ENCODE measurements at regions not wholly inside any gene's neighbourhood (a gene's known extent, or its start where the extent isn't known, plus 50 kb on each side); places are given as distances from the start of the nearest gene placed in this dataset.
"Not testable (repeated sequence)": the region's sequence is repeated elsewhere in the genome, so short reads cannot be mapped to it uniquely, and the experiment has no call there.

DNA sequence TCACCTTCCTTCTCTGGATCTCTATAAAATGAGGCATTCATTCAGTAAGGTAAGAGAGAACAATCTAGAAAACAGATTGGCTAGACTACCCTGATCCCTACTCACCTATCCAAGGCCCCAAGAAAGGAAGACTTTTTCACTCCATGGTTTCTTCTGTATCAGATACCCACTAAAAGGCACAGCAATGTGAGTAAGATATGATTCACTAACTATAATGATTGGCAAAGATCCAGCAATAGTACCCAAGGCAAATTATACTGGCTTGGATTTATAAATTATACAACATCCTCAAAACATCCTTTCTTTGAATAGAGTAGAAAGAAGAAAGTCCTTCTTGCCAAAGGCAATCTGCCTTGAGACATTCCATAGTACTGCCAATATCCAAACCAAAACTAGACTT, 1432.0 kb upstream of the GOT2 start:
- Histone ChIP-seq H3K4me1 (replicated peaks in 1 of 2) (peaks cover 0 to 4% of the 10 kb centered on the region in 2 donors), H3K27ac (no peak overlapping the region), H3K4me3 (no peak overlapping the region)
- no peak for ATAC-seq (replicated peaks in 6 of 8)
- in situ Hi-C loops (cut with MboI; ENCODE audit: low pct_unique_long_range_greater_than_20kb in 2 of 9, low sequenced_read_pairs in 9 of 9, unreplicated experiment in 9 of 9): no loop called here

DNA sequence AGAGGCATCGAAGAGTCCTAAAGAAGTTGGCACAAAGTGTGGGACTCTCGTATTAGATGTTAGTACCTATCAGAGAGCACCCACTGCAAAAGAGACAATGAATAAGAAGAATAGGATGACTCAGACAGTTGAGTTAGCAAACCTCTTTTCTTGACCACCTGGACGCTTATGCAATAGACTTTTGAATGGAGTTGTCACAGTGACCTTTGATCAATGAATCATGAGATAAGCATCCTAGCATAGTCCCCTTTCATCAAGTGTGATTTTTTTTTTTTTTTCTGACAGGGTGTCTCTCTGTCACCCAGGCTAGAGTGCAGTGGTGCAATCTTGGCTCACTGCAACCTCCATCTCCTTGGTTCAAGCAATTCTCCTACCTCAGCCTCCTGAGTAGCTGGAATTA, 1417.9 kb upstream of the GOT2 start:
- no peak for ATAC-seq (replicated peaks in 6 of 8)
- in situ Hi-C loops (cut with MboI; ENCODE audit: low pct_unique_long_range_greater_than_20kb in 2 of 9, low sequenced_read_pairs in 9 of 9, unreplicated experiment in 9 of 9): no loop called here

DNA sequence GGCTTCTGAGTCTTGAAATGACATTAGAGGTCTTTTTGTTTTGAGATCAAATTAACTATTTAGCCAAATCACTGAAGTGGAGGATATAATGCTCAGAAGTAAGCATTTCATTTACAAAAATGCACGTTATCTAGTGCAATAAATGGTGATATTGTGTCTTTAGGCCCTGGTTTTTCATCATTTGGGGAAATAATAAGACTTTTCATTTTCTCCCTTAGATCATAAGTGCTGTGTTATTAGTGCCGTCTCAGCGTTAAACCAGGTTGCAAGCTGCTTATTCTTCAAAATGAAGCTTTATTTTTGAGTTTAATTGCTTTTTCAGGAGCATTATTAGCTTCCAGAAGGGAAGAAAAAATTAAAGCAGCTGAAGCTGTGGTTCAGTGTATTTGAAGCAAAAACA, 1416.8 kb upstream of the GOT2 start:
- Histone ChIP-seq H3K4me1 (replicated peaks in 1 of 2) (no peaks in the 10 kb centered on the region), H3K27ac (no peak overlapping the region), H3K4me3 (no peak overlapping the region)
- in situ Hi-C loops (cut with MboI; ENCODE audit: low pct_unique_long_range_greater_than_20kb in 2 of 9, low sequenced_read_pairs in 9 of 9, unreplicated experiment in 9 of 9): no loop called here
- ATAC-seq (replicated peaks in 6 of 8): no peak
- WGBS, 10 experiments: 25 to 100% (median 84%) methylated on average over 1 to 3 of the region's 3 CpGs; no CpG with 5 or more reads in 1 of the 10 experiments

More for the DNA sequence above, 1417.9 kb upstream of the GOT2 start:
- no peak overlapping the region for H3K4me3 ChIP-seq
- no peak overlapping the region for H3K27ac ChIP-seq
- no peaks in the 10 kb centered on the region for H3K4me1 ChIP-seq (replicated peaks in 1 of 2)
- 7 to 100% (median 83%) methylated on average over 1 to 3 of the region's 3 CpGs; no CpG with 5 or more reads in 1 of the 10 experiments for whole genome bisulfite sequencing, 10 experiments

DNA sequence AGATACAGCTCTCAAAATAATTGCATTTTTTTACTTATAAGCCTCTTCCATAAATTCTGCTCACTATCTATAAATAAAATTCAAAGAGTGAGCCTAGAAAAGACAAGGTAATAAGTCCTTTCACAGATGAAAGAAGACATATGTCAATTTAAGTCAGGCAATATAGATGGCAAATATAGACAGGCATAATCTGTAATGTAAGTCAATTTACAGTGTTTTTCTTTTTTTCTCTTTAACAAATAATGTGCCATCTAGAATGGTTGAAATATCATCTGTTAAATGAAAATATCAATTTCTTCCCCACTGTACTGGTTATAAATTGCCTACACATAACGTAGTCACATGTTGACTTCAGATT, 1409.2 kb upstream of the GOT2 start:
- WGBS, 10 experiments: 0 to 100% (median 65%) methylated on average over 1 of the region's 1 CpG; no CpG with 5 or more reads in 2 of the 10 experiments
- in situ Hi-C loops (cut with MboI; ENCODE audit: low pct_unique_long_range_greater_than_20kb in 2 of 9, low sequenced_read_pairs in 9 of 9, unreplicated experiment in 9 of 9): no loop called here
- no peak overlapping the region for H3K27ac ChIP-seq
- no peak for ATAC-seq (replicated peaks in 6 of 8)
- no peaks in the 10 kb centered on the region for H3K4me1 ChIP-seq (replicated peaks in 1 of 2)
- H3K4me3 ChIP-seq: no peak overlapping the region

DNA sequence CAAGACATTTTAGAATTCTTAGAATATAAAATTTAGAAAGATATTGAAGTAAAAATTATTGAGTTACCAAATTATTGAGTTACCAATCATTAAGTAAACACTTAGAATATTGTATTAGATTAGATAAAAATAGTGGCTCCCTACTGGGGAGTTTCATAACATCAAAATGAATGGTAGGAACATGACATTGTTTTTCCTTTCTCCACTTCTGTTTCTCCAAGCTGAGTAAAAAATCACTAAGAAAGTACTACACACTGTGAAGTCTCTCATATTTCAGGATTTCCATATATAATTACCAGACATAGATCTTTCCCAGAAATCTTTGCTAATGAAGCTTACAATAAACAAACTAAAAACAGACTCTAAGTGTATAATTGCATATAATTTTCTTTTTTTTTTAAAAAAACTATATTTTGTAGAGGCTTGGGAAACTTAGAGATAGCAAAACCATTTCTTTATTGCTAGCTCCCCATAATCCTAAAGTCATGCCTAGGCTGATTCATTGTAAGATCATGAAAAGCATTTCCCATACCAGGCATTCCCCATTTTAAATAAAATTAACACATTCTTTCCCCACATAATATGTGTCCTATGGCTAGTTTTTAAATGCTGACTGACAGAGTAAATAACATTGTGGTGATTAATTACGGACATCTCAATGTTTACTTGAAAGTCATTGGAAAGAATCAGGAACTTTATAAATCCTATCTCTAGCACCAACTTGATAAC, 1408.7 kb upstream of the GOT2 start:
- WGBS, 10 experiments: 0 to 100% (median 82%) methylated on average over 1 of the region's 1 CpG; no CpG with 5 or more reads in 1 of the 10 experiments
- in situ Hi-C loops (cut with MboI; ENCODE audit: low pct_unique_long_range_greater_than_20kb in 2 of 9, low sequenced_read_pairs in 9 of 9, unreplicated experiment in 9 of 9): no loop called here
- Histone ChIP-seq H3K27ac (no peak overlapping the region), H3K4me3 (no peak overlapping the region), H3K4me1 (replicated peaks in 1 of 2) (no peaks in the 10 kb centered on the region)
- peak in 3 of 8 experiments; percentile 51 to 99 (median 99) for ATAC-seq (replicated peaks in 6 of 8)

DNA sequence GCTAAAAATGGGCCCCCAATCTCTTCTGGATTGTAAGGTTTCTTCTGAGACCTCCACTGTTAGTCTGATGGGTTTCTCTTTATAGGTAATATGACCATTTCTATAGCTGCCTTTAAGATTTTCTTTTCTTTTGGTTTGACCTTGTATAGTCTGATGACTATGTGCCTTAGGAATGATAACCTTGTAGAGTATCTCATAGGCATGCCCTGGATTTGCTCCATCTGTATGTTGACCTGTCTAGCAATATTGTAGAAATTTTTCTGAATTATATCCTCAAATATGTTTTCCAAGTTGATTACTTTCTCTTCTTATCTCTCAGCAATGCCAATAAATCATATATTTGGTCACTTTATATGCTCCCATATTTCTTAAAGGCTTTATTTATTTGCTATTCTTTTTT, 1403.8 kb upstream of the GOT2 start:
- no peak overlapping the region for H3K4me3 ChIP-seq
- no peak for ATAC-seq (replicated peaks in 6 of 8)
- no peaks in the 10 kb centered on the region for H3K4me1 ChIP-seq (replicated peaks in 1 of 2)
- in situ Hi-C loops (cut with MboI; ENCODE audit: low pct_unique_long_range_greater_than_20kb in 2 of 9, low sequenced_read_pairs in 9 of 9, unreplicated experiment in 9 of 9): no loop called here
- H3K27ac ChIP-seq: no peak overlapping the region

DNA sequence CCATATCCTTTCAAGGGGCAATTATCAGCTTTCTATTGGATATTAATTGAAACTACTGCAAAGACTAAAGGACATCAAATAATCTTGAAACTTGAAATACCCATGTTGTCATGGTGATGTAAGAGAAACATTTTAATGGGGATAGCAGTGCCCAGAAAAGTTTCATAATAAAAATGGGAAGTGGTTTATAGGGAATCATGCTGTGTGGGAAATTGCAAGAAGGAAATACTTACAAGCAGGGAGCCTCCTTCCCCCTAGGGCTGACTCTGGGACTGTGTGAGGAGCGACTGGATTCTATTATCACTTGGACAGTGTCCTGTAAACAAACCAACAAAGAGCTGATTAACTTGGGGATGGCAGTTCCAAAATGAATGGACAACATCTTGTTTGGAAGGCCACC, 1393.1 kb upstream of the GOT2 start:
- Histone ChIP-seq H3K27ac (no peak overlapping the region), H3K4me3 (no peak overlapping the region), H3K4me1 (replicated peaks in 1 of 2) (no peaks in the 10 kb centered on the region)
- in situ Hi-C loops (cut with MboI; ENCODE audit: low pct_unique_long_range_greater_than_20kb in 2 of 9, low sequenced_read_pairs in 9 of 9, unreplicated experiment in 9 of 9): no loop called here
- peak in 2 of 8 experiments; percentile 14 to 65 for ATAC-seq (replicated peaks in 6 of 8)
- WGBS, 10 experiments: 0 to 100% (median 69%) methylated on average over 1 of the region's 1 CpG; no CpG with 5 or more reads in 4 of the 10 experiments

DNA sequence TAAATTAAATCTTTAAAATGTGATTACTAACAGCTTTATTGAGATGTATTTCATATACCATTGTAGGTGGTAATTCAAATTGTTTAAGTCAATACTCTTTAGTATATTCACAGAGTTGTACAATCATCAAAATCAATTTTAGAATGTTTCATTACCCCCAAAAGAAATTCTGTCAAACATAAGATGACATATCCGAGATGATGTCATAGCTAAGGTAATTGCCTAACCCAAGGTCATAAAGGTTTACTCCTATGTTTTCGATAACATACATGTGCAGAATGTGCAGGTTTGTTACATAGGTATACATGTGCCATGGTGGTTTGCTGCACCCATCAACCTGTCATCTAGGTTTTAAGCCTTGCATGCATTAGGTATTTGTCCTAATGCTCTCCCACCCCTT, 1392.0 kb upstream of the GOT2 start:
- WGBS, 10 experiments: 10 to 100% (median 48%) methylated on average over 1 to 2 of the region's 2 CpGs; no CpG with 5 or more reads in 4 of the 10 experiments
- H3K4me1 ChIP-seq (replicated peaks in 1 of 2); H3K4me3 ChIP-seq; in situ Hi-C loops (cut with MboI; ENCODE audit: low pct_unique_long_range_greater_than_20kb in 2 of 9, low sequenced_read_pairs in 9 of 9, unreplicated experiment in 9 of 9); ATAC-seq (replicated peaks in 6 of 8); H3K27ac ChIP-seq: not testable (repeated sequence)

DNA sequence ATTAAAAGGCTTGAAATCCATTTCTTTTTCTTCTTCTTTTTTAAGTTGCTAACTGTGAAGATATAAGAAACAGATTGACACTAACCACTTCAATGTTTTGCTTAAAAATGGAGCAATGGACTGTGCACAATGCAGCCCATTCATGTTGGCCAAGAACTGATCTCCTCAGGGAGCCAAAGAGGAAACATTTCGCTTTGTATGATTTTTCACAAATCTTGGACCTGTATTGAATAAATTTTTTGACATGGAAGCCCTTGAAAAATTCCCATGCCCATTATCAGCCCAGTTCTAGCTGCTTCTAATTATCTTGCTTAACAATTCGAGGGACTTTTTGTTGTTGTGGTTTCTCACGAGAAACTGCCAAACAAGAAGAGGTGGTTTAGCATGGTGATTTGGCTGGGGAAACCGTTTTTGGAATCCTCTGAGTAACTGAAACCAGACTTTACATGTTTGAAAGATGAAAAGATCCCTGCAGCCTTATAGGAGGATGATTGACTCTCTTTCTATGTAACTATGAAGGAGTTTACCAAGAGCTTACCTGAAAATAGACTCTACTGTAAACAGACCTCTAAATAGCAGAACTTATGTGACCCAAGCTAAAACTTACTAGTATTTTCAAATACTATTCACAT, 1389.4 kb upstream of the GOT2 start:
- in situ Hi-C loops (cut with MboI; ENCODE audit: low pct_unique_long_range_greater_than_20kb in 2 of 9, low sequenced_read_pairs in 9 of 9, unreplicated experiment in 9 of 9): no loop called here
- Histone ChIP-seq H3K27ac (no peak overlapping the region), H3K4me1 (replicated peaks in 1 of 2) (no peaks in the 10 kb centered on the region), H3K4me3 (no peak overlapping the region)
- ATAC-seq (replicated peaks in 6 of 8): no peak
- WGBS, 10 experiments: 0 to 100% (median 71%) methylated on average over 1 to 4 of the region's 4 CpGs; no CpG with 5 or more reads in 1 of the 10 experiments

DNA sequence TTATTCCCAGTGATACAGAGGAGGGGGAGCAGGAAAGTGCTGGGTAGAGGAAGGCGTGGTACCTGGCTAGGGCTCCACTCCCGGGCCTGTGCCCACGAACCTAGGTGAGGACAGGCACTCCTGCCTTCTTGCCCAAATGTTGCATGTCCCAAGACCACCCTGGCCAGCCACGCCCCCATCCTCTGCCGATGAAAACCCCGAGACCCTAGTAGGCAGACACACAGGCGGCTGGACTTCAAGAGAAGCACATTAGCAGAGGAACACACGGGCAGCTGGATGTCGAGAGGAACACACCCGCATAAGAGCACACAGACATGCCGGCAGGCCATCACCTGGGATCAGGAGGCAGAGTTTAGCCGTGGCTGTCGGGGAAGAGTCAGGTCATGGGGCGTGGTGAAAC, 1386.5 kb upstream of the GOT2 start:
- in situ Hi-C loops (cut with MboI; ENCODE audit: low pct_unique_long_range_greater_than_20kb in 2 of 9, low sequenced_read_pairs in 9 of 9, unreplicated experiment in 9 of 9): no loop called here
- no peak overlapping the region for H3K4me3 ChIP-seq
- no peak for ATAC-seq (replicated peaks in 6 of 8)
- no peaks in the 10 kb centered on the region for H3K4me1 ChIP-seq (replicated peaks in 1 of 2)
- WGBS, 10 experiments: 46 to 100% (median 83%) methylated on average over 1 to 11 of the region's 14 CpGs; no CpG with 5 or more reads in 2 of the 10 experiments
- no peak overlapping the region for H3K27ac ChIP-seq

DNA sequence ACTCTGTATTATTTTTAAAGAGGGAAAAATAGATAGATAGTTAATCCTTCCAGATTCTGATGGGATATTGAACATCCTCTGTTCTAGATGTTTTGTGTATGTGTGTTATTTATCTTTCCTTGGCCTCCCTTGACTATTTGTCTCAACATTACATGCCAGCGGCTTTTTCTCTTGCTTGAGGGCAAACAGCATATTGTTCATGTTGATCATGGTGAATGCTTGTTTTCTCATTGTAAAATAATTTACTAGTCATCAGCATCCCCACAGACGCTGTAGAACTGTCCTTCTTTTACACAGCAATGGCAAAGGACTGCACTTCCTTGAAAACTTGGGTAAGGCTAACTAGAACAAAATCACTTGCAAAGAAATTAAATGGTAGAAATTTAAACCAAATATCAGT, 1376.4 kb upstream of the GOT2 start:
- in situ Hi-C loops (cut with MboI; ENCODE audit: low pct_unique_long_range_greater_than_20kb in 2 of 9, low sequenced_read_pairs in 9 of 9, unreplicated experiment in 9 of 9): no loop called here
- no peak for ATAC-seq (replicated peaks in 6 of 8)
- H3K27ac ChIP-seq: no peak overlapping the region
- H3K4me1 ChIP-seq (replicated peaks in 1 of 2): no peaks in the 10 kb centered on the region
- WGBS, 10 experiments: 0 to 100% (median 71%) methylated on average over 1 to 2 of the region's 2 CpGs; no CpG with 5 or more reads in 1 of the 10 experiments
- H3K4me3 ChIP-seq: no peak overlapping the region

DNA sequence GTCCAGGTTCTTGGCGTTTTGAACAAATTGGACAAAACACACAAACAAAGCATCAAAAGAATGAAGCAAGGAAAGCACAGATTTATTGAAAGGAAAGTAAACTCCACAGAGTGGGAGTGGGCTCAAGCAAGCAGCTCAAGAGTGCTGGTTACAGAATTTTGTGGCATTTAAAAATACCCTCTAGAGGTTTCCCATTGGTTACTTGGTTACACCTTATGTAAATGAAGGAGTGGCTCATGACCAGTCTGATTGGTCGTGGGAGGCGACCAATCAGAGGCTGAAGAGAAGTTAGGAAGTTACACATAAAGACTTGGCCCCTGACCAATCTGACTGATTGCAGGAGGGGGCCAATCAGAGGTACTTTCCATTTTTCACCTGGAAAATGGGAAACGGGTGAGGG, 1373.8 kb upstream of the GOT2 start:
- ATAC-seq (replicated peaks in 6 of 8): no peak
- WGBS, 10 experiments: 52 to 100% (median 78%) methylated on average over 1 to 4 of the region's 4 CpGs; no CpG with 5 or more reads in 4 of the 10 experiments
- H3K27ac ChIP-seq: no peak overlapping the region
- in situ Hi-C loops (cut with MboI; ENCODE audit: low pct_unique_long_range_greater_than_20kb in 2 of 9, low sequenced_read_pairs in 9 of 9, unreplicated experiment in 9 of 9): no loop called here
- no peaks in the 10 kb centered on the region for H3K4me1 ChIP-seq (replicated peaks in 1 of 2)
- no peak overlapping the region for H3K4me3 ChIP-seq

DNA sequence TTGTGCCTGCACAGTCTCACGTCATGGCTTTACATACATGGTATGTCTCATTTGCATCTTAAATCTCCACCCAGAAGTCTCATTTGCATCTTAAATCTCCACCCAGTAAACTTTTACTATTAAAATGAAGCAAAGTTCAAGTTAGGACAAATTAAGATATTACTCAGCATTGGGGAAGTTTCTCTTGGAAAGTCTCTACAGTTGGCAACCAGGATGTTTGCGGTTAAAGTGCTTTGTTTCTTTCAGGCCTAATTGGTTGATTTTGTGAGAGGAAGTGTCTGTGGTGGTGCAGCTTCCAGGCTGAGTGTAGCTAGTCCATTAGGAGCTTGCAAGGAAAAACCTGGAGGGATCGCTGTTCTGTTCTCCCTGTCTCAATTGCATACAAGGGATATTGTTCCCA, 1373.3 kb upstream of the GOT2 start:
- Histone ChIP-seq H3K27ac (no peak overlapping the region), H3K4me1 (replicated peaks in 1 of 2) (no peaks in the 10 kb centered on the region), H3K4me3 (no peak overlapping the region)
- 0 to 100% (median 61%) methylated on average over 1 to 3 of the region's 3 CpGs; no CpG with 5 or more reads in 2 of the 10 experiments for WGBS, 10 experiments
- in situ Hi-C loops (cut with MboI; ENCODE audit: low pct_unique_long_range_greater_than_20kb in 2 of 9, low sequenced_read_pairs in 9 of 9, unreplicated experiment in 9 of 9): no loop called here
- peak in 1 of 8 experiments; percentile 57 for ATAC-seq (replicated peaks in 6 of 8)

DNA sequence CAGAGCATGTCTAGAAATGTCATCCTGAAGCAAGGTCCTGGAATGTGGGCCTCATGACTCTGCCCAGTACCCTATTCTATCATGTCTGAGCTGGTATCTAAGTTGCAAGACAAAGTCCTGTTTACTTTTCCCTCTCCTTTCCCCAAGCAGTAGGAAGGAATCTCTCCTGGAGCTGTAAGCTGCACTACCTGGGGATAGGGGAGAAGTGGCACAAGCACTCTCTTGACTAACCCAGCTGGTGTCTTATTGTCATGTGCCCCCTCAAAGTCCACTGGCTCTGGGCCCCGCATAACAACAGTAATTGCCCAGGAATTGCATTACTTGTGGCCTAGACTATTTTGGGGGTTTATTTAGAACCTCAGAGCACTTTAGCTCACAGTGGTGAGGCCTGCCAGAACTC, 1366.3 kb upstream of the GOT2 start:
- WGBS, 10 experiments: 20% methylated on average over 1 of the region's 1 CpG; no CpG with 5 or more reads in 9 of the 10 experiments

More for the DNA sequence above, 1366.3 kb upstream of the GOT2 start:
- ATAC-seq (replicated peaks in 6 of 8): no peak
- Histone ChIP-seq H3K4me1 (replicated peaks in 1 of 2) (no peaks in the 10 kb centered on the region), H3K4me3 (no peak overlapping the region), H3K27ac (no peak overlapping the region)
- in situ Hi-C loops (cut with MboI; ENCODE audit: low pct_unique_long_range_greater_than_20kb in 2 of 9, low sequenced_read_pairs in 9 of 9, unreplicated experiment in 9 of 9): no loop called here
